NCI-H2227 (cell line): ENCODE measurements at regions not wholly inside any gene's neighbourhood (a gene's known extent, or its start where the extent isn't known, plus 50 kb on each side); places are given as distances from the start of the nearest gene placed in this dataset.
"Not testable (repeated sequence)": the region's sequence is repeated elsewhere in the genome, so short reads cannot be mapped to it uniquely, and the experiment has no call there.

Experiments
- DNase-seq: peaks from one replicate; lab custom pipeline; 2025; ENCODE audit not compliant: unreplicated experiment; lab: John Stamatoyannopoulos, UW

GRCh38 chr5:74501674-74502478, 138.7 kb downstream of the ENC1 start:
- no peak for DNase-seq

DNA sequence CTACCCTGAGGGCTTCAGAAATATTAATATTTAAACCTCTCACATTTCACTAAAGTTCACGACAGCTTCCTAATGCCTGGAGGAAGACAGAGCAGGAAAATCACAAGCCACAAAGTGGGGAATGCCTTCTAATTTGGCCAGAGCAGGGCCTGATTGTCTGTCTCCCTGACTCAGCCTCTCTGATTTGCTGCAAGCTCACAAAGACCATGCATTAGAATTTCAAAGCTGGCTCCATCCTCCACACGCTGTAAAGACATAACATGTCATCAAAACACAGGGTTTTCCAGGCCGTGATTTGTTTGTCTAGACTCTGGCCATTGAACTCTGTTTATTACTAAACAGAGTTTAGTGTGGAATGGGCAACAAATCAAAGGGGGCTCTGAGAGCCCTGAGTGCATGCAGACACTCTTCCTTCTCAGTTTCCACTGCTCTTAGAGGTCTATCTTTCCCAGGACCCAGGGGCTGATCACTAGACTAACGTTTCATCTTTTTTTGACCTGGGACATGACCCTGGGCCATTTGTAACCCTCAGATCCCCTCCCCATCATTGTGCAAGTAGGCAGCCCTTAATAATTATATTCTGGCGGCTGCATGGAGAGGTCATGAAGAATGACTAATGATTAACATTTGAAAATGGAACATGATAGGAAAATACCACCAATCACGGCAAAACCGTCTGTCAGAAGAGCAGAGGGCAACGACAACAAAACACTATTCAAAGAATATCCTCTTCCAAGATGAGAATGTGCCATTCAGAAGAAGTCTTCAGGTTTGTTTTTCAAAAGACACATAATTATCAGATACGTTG, 140.2 kb downstream of the ENC1 start:
- peak; percentile 73 for DNase-seq

DNA sequence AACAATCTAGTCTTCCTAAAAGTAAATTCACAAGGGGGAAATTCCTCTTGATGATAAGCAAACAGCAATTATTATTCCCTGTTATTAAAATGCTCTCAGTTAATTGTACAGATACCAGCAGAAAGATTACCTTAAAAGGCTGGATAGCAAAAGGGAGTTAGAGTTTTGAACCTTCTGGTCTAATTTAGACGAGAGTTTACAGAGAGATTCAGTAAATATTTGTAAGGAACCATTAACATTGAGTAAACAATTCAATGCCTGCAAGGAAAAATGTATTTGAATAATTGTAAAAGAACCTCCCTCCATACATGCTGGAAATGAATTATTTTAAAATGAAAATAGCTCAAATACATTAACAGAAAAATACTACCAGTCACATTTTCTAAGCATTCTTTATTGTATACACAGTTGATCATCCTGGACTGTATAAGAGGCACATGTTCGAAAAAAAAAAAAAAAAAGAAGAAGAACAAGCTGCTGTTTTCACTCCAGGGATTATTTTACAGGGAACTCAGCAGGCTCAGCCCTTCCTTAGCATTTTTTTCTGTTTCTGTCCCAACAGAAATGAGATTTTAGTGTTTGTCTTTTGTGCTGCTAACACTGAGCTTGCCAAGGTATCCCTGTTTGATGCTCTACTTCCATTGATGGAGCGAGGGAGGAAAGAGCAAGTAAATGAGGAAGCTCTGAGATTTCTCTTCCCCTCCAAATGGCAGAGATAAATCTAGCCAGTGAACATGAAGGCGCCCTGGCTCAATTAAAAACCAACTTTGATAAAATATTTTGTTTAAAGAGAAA, 141.1 kb downstream of the ENC1 start:
- DNase-seq = no peak

- no peak for DNase-seq
Measured at GRCh38 chr5:74497706-74498105, 142.8 kb downstream of the ENC1 start.

DNA sequence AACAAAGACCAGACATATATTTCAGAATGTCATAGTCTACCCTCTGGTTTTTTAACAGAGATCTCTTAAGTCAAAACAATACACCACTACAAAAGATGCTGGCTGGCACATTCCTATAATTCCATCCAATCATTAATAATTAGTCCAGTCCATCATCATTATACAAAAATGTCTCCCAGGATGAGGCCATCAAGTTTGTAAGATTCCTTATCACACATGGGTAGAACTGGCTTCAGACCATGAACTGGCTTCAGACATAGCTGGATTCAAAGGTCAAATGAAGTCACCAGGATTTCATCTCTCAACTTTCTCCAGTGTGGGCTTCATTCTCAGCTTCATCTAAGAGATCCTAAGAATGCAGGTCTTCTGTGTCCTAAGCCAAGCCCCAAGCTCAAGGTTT, 147.1 kb downstream of the ENC1 start:
- DNase-seq = no peak

- DNase-seq = peak; percentile 26
Measured at GRCh38 chr5:74492230-74492629, 148.3 kb downstream of the ENC1 start.

DNA sequence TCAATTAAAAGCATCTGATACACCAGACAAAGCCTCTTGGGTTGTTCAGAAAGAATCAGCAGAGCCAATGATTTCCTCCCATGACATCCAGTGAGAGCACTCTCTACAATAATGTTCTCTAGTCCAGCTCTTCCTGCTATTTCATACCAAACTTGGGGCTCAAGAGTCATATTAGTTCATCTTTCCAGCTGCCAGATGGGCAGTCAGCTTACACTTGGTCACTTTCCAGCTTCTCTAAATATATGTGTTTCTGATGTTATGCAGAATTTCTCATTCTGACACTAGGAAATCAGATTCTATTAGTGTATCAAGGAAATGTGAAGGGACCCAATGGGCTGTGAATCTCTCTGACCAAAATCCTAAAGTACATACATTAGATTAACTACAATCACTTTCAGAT, 148.9 kb downstream of the ENC1 start:
- no peak for DNase-seq

GRCh38 chr5:74490814-74491213, 149.7 kb downstream of the ENC1 start:
- no peak for DNase-seq

- DNase-seq = peak; percentile 19
Measured at GRCh38 chr5:74482990-74483389, 157.5 kb downstream of the ENC1 start.

GRCh38 chr5:74482523-74482922, 158.0 kb downstream of the ENC1 start:
- no peak for DNase-seq

- DNase-seq = not testable (repeated sequence)
Measured at GRCh38 chr5:74481357-74481756, 159.2 kb downstream of the ENC1 start.

- no peak for DNase-seq
Measured at GRCh38 chr5:74480201-74480600, 160.3 kb downstream of the ENC1 start.

GRCh38 chr5:74478328-74478727, 162.2 kb downstream of the ENC1 start:
- DNase-seq = no peak

GRCh38 chr5:74477761-74478160, 162.8 kb downstream of the ENC1 start:
- DNase-seq = no peak

DNA sequence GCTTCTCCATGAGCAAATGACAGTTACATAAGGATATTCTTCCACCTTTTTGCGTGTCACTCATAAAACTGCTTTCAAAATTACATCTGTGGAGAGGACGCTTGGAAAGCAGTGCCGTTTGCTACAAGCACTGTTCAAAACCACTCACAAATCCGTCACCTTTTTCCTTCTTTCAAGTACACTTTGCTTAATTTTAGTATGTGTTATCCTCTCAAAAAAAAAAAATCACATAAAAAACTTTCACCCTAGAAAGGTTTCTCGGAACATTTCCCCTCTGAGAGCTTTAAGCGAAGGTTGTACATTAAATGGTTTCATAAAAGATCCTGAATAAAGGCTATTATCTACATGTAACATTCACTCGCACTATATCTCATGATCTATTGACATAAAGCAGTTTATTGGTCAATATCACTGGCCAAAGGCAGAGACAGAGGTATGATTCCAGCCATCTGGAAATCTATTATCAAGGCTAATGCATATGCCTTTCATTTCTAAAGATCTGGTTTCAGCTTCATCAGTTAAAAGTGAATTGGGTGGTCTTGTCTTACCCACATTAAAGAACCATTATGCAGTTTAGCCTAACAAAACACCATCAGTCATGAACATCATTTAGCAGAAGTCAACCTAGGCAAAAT, 163.6 kb downstream of the ENC1 start:
- DNase-seq = no peak

DNA sequence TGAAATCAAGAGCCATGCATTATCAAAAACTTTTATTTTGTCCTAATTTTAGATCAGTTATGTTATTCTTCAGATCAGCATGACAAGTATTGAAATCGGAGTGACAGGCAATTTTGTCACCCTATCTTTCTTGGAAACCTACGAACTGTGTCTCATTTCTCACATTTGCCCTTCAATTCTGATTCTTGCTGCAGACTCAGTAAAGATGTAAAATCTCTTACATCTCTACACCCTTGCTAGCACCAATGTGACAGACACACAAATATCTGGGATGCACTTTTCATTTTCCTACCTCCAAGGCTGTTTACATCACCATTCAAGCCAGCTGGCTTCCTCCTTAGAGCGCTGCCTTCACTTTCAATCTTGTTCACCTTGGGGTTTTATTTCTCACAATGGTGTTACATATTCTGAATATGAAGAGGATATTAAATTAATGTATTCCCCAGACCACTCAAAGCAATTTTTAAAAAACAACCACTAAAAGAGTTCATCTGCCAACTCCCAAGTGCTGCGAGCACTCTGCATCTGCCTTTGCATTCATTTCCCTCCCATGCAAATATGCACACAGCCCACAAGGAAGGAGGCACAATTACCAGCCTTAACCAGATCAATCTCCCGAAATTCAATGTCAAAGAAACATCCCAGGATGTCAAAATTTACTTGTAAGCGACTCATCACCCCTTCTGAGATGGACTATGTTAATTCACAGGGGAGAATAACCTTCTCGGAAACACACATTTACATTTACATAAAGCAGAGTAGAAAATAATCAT, 164.3 kb downstream of the ENC1 start:
- DNase-seq = no peak

GRCh38 chr5:74471875-74472274, 168.7 kb downstream of the ENC1 start:
- DNase-seq = no peak

DNA sequence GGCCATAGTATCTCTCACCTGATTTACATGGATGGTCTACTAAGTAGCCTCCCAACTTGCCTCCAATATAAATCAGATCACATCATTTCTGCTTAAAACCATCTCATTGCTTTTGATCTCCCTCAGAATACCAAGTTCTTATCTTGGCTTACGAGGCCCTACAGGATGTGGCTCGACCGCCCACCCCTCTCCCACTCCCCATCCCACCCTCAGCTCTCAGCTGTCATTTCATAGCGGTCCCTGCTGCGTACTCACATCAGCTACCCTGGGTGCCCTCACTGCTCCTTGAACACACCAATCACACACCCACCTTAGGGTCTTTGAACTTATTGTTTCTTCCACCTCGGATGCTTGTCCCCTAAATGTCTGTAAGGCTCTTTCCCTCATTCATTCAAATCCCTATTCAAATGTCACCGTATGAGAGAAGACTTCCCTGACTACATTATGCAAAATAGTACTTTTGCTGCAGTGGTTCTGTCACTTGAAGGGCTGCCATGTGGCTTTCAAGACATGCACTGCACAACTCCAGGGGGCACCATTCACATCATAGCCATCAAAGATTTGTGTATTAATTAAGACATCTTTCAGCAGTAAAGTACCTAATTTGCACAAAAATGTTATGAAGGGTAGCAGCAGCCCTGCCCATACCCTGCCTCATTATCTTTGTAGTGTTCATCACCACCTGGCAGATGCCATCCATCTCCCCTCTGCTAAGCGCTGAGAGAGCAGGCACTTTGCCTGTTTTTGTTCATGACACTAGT, 171.1 kb downstream of the ENC1 start:
- no peak for DNase-seq

- no peak for DNase-seq
Measured at GRCh38 chr5:74468421-74468820, 172.1 kb downstream of the ENC1 start.

DNA sequence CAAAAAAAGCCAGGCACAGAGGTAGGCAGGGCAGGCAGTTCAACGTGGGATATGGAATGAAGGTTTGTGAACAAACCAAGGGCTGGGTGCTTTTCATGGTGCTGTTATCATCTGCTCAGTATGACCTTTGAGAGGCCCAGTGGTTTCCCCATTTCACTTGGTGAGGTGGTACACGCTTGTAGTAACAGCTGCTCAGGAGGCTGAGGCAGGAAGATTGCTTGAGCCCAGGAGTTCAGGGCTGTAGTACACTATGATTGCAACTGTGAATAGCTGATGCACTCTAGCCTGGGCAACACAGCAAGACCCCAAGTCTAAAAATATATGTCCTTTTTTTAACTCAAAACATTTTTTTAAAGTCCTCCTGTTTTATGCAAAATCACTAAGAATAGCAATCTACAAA, 174.8 kb downstream of the ENC1 start:
- DNase-seq = no peak
